Fibroblast of skin of left quadriceps (primary cell): ENCODE measurements at regions not wholly inside any gene's neighbourhood (a gene's known extent, or its start where the extent isn't known, plus 50 kb on each side); places are given as distances from the start of the nearest gene placed in this dataset.
"Not testable (repeated sequence)": the region's sequence is repeated elsewhere in the genome, so short reads cannot be mapped to it uniquely, and the experiment has no call there.

Source experiments
- DNase-seq, 2 experiments: peaks; one replicate each; pipeline ENCODE4 v3.0.0-alpha.2; 2013; ENCODE audit warnings: low read depth in 2 of 2

DNA sequence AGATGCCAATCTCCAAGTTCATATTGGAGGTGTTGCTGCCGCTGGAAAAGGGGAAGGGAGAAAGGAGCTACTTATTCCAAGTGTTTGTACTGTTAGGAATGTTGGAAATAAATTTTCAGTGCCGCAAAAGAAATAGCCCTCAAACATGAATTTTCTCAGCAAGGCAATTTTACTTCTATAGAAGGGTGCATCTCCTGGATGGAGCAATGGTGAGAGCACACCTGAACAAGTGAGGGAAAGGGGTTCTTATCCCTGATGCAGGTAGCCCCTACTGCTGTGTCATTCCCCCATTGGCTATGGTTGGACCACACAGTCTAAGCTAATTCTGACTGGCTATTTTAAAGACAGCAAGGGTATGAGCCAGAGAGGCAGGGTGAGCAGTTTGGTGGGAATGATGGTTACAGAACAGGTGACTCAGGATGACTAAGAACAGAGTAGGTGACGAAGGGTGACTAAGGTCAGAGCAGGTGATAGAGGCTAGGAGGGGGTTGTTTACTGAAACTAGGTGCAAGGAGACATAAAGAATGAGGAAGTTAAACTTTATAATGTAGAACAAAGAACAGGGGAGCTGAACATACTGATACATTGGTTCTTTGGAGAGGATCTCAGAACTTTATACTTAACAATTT, 503.5 kb downstream of the EDEM1 start:
- no peak for DNase-seq

- no peak for DNase-seq
Observed at GRCh38 chr3:5692446-5692845, 504.9 kb downstream of the EDEM1 start.

- DNase-seq: no peak
Observed at GRCh38 chr3:5694266-5694665, 506.8 kb downstream of the EDEM1 start.

DNA sequence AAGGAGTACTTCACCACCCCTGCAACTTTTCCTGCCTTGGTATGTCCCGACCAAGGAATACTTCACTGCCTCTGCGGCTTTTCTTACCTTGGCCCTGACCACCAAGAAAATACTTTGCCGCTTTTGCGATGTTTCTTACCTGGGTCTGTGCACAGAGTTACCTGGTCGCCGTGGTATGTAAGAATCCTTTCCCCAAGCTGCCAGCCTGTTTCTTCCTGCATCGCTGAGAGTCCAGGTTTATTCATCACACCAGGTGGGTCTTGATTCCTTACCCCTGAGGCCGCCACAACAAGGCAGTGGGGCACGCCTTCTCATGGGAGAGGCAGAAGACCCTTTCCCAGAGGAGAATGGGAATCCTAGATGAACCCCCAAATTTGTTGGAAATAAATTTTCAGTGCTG, 511.3 kb downstream of the EDEM1 start:
- no peak for DNase-seq

DNA sequence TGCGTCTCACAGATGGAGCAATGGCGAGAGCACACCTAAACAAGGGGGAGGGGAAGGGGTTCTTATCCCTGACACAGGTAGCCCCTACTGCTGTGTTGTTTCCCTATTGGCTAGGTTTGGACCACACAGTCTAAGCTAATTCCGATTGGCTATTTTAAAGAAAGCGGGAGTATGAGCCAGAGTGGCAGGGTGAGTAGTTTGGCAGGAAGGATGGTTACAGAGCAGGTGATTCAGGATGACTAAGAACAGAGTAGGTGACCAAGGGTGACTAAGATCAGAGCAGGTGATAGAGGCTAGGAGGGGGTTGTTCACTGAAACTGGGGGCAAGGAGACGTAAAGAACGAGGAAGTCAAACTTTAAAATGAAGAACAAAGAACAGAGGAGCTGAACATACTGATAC, 511.8 kb downstream of the EDEM1 start:
- DNase-seq: no peak

- no peak for DNase-seq
Observed at GRCh38 chr3:5699811-5700210, 512.3 kb downstream of the EDEM1 start.

GRCh38 chr3:5701005-5701404, 513.5 kb downstream of the EDEM1 start:
- DNase-seq: not testable (repeated sequence)

- no peak for DNase-seq
Observed at GRCh38 chr3:5707794-5708193, 520.3 kb downstream of the EDEM1 start.

DNA sequence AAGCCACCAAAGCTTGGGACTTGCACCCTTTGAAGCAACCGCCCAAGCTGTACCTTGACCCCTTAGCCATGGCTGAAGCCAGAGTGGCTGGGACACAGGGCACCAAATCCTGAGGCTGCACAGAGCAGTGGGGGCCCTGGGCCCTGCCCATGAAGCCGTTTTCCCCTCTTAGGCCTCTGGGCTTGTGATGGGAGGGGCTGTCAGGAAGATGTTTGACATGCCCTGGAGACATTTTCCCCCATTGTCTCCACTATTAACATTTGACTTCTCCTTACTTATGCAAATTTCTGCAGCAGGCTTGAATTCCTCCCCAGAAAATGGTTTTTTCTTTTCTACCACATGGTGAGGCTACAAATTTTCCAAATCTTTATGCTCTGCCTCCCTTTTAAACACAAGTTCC, 522.2 kb downstream of the EDEM1 start:
- no peak for DNase-seq

DNA sequence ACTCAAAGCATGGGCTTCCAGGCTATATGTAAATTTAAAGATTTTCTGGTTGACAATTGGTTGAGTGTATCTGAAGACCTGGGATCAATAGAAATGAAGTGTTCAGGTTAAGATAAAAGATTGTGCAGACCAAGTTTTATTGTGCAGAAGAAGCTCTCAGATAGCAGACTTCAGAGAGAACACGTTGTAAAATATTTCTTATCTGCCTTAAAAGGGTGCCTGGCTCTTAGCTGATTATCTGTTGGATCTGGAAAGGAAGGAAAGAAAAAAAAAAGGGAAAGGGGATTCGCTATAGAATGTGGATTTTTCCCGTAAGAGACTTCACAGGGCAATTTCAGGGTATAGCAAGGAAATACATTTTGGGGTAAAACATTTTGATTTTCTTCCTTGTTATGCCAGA, 523.2 kb downstream of the EDEM1 start:
- no peak for DNase-seq

- DNase-seq: no peak
Observed at GRCh38 chr3:5717254-5717653, 529.7 kb downstream of the EDEM1 start.

GRCh38 chr3:5719668-5720067, 532.2 kb downstream of the EDEM1 start:
- DNase-seq: not testable (repeated sequence)

DNA sequence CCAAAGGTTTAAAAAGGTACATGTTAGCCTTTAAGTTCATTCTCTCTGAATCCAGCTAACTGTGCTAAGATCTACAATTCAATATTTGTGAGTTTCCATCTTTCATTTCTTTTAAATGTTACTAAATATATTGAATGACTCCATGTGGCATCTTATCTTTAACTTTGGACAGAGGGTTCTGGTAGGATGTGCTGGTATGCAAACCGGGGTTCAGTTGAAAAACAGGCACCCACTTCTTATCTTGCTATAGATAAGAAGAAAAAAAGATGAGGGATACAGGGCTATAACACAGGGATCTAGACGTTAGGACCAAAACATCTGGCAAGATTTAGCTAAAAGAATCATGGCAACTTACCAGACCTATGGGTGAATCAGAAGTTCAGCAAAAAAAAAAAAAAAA, 538.3 kb downstream of the EDEM1 start:
- DNase-seq: no peak

- DNase-seq: no peak
Observed at GRCh38 chr3:5726621-5727020, 539.1 kb downstream of the EDEM1 start.

DNA sequence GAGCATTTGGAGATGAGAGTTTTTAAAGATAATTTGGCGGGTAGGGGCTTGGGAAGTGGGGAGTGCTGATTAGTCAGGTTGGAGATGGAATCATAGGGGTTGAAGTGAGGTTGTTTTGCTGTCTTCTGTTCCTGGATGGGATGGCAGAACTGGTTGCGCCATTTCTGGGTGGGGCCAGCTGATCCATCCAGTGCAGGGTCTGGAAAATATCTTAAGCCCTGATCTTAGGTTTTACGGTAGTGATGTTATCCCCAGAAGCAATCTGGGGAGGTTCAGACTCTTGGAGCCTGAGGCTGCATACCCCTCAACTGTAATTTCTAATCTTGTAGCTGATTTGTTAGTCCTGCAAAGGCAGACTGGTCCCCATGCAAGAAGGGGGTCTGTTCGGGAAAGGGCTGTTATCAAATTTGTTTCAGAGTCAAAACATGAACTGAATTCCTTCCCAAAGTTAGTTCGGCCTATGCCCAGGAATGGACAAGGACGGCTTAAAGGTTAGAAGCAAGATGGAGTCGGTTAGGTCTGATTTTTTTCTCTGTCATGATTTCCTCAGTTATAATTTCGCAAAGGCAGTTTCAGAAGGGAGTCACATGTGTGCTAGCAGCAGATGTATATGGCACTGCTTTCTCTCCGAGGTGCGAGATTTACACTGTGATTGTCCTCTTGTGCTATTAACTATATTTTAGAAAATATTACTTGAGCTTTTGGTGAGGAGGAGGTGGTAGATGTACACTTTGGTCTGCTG, 540.4 kb downstream of the EDEM1 start:
- DNase-seq: no peak

GRCh38 chr3:5729852-5730251, 542.3 kb downstream of the EDEM1 start:
- no peak for DNase-seq

- DNase-seq: no peak
Observed at GRCh38 chr3:5731100-5731499, 543.6 kb downstream of the EDEM1 start.

- no peak for DNase-seq
Observed at GRCh38 chr3:5732081-5732480, 544.6 kb downstream of the EDEM1 start.

- DNase-seq: no peak
Observed at GRCh38 chr3:5733995-5734394, 546.5 kb downstream of the EDEM1 start.

- no peak for DNase-seq
Observed at GRCh38 chr3:5735896-5736295, 548.4 kb downstream of the EDEM1 start.

DNA sequence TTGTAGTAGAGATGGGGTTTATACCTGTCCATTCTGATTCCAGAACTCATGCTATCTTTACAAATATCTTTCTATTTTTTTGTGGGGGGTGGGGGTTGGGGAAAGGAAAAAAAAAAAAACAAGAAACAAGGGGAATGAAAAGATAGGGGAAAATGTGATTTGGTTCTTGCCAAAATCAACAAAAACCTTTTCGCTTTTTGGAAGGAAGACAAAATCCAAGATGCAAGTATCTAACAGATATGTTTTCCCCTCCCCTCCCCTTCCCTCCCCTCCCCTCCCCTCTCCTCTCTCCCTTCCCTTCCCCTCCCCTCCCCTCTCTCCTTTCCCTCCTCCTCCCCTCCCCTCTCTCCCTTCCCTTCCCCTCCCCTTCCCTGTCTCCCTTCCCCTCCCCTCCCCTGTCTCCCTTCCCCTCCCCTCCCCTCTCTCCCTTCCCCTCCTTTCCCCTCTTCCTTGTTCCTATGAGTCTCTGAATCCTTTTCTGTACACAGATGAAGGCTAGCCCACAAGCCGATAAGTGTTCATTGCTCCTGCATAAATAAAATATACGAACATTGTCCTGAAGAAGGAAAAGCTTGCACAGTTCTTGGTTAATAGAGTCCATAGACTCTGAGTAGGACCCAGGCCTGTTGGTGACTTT, 551.9 kb downstream of the EDEM1 start:
- no peak for DNase-seq

- no peak for DNase-seq
Observed at GRCh38 chr3:5739949-5740348, 552.4 kb downstream of the EDEM1 start.

DNA sequence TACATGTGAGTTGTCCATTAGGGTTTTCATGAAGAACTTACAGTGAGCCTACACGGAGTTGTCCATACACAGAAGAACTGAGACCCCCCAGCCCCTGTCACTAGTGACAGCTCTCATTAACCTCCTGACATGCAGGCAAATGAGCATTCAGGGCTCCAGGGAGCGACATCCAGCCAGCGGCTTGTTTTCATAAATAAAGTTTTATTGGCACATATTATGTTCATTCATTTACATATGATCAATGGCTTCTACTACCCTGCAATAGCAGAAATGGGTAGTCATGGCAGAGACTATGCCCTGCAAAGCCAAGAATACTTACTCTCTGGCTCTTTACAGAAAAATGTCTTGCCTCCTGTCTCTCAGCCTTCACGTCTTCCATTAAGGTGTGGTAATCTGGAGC, 553.5 kb downstream of the EDEM1 start:
- no peak for DNase-seq
